GM21529 (cell line): ENCODE measurements at regions not wholly inside any gene's neighbourhood (a gene's known extent, or its start where the extent isn't known, plus 50 kb on each side); places are given as distances from the start of the nearest gene placed in this dataset.

ENCODE experiments used
- ATAC-seq: cut with Tn5 transposase; IDR thresholded peaks from one replicate; pipeline ENCODE4 v1.9.1; 2021; ENCODE audit not compliant: unreplicated experiment

GRCh38 chr18:46373131-46373530 is 268.9 kb downstream of the HAUS1 start:
- no peak for ATAC-seq

DNA sequence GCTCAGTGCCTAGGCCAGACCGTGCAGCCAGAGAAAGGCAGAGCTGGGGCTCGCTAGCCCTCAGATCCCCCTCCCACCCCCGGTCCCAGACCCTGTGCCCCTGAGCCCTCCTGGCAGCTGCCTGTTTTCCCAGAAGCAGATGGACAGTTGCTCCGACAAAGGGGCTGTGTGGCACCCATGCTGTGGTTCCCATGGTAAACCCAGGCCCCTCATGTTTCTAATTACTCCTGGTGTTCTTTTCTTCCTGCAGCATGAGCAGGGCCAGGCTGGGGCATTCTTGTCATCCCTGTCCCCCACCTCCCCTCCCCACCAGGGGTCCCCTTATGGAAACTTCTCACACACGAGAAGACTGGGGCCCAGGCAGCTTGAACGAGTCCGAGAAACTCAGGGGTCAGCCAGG is 269.6 kb downstream of the HAUS1 start:
- no peak for ATAC-seq

- no peak for ATAC-seq
Observed at GRCh38 chr18:46374850-46375249, 270.7 kb downstream of the HAUS1 start.

- no peak for ATAC-seq
Observed at GRCh38 chr18:46377557-46377956, 273.4 kb downstream of the HAUS1 start.

DNA sequence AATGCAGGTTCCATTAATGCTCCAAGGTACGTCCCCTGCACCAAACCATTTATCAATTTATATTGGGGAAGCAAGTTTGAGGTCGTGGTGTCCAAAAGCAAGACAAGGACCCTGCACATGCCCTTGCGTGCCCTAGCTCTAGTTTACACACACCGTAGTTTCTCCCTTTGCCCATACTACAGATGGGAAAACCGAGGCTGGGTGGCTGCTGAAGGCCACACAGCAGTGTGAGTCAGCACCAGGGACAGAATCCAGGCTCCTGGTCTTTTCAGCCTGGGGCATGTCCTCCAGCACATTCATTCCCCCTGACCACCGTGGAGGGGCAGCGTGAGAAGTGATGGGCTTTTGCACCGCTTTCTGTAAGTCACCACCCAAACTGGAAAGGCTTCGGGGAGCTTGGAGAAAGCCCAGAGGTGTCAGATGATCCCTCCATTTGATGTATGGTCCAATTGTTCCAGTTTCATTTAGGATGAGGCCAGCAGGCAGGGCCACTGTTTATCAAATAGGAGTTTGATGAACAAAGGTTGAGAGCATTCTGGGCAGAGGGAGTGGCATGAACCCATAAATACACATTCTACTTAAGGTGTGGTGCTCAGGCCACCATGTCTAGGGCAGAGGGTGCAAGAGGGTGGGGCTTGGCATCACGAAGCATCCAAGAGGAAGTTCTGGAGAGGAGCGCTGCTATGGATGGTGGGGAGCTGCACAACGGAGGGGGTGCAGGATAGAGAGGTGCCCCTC is 274.1 kb downstream of the HAUS1 start:
- no peak for ATAC-seq

DNA sequence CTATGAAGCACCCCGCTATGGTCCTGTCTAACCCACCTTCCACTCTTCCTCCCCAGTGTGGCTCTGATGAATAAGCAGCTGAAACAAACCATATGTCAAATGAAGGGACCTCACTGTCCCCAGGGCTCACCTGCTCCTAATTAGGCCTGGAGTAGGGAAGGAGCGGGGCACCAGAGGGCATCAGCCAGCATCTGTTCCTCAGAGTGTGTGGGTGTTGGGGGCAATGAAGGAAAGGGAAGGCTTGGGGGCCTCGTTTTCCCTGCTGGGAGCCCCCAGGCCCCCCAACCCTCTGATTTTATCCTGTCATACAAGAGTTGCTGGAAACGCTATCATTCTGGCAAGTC is 274.7 kb downstream of the HAUS1 start:
- no peak for ATAC-seq

DNA sequence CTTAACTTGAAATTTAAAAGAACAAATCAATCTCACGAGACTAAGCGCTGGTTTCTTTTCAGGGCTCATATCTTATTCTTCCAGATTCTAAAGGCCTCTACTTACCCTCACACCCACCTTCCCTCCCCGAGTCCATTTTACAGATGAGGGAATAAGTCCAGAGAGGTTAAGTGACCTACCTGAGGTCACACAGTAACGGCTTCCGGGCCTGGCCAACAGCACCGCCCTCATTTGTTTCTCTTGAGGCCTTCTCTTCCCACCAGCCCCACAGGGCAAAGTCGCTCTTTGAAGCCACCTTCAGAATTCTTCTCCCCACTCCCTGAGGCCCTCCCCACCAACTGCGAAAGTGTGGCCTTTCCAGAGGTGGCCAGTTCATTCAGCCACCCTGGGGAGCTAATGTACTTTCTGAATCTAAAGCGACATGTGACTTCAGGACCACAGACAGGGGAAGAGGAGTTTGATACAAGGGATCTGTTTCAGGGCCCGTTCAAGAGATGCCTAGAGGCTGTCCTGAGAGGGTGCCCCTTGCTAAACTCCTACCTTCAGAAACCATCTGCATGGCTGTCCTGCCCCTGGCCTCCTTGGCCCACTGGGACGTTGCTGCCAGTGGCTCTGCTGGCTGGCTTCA is 275.3 kb downstream of the HAUS1 start:
- ATAC-seq, result no peak

- ATAC-seq, result no peak
Observed at GRCh38 chr18:46385124-46385523, 271.9 kb downstream of the LOXHD1 start.

DNA sequence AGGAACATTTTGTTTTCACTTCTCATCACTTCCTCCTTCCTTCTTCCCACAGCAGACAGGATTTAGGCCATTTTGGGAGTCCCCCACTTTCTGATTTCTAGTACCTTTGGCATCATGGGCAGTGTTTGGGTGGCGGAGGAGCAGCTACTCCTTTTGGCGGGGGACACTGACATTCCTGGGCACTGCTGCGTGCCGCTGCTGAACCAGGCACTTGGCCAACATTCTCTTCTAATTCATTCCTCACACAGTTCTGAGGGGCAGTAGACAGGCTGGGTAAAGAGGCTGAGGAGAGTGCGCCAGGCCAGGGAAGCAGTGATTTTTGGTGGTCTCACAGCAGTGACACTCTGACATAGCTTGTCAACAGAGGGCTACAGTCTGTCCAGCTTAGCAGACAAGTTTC is 270.2 kb downstream of the LOXHD1 start:
- ATAC-seq, result no peak

- no peak for ATAC-seq
Observed at GRCh38 chr18:46387441-46388131, 269.4 kb downstream of the LOXHD1 start.

- ATAC-seq, result no peak
Observed at GRCh38 chr18:46388286-46388685, 268.7 kb downstream of the LOXHD1 start.

GRCh38 chr18:46392576-46392975 is 264.4 kb downstream of the LOXHD1 start:
- no peak for ATAC-seq

- ATAC-seq, result no peak
Observed at GRCh38 chr18:46393230-46393629, 263.8 kb downstream of the LOXHD1 start.

DNA sequence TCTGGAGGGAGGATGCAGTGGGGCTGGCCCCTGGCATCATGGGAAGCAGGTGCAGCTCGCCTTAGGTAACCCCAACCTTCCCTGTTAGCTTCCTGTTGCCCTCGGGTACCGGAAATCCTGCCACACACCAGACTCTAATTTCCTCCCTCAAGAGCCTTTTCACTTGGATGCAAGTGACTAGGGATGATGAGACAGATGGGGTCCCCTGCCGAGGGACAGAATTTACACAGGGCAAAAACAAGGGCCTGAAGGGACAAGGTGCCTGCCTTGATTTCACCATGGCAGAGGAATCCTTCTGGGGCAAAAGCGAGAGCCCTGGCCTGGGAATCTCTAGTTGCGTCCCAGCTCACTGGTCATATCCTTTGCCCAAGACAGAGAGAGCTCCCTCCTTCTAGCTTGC is 263.1 kb downstream of the LOXHD1 start:
- no peak for ATAC-seq

DNA sequence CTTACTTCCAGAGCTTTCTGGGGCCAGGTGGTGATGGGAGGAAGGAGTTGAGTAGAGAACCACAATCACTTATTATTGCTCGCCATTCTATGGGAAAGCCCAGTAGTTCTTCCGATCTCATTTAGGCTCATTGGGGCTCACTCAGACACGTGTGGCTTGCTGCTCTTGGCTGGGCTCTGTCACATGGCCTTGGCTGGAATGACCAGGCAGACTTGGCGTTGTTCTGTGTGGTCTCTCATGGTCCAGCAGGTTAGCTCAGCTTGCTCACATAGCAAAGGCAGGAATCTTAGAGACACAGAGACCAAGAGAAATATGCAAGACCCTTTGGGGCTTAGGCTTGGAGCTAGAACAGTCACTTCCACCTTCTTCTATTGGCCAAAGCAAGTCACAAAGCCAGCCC is 261.2 kb downstream of the LOXHD1 start:
- ATAC-seq, result no peak

- ATAC-seq, result no peak
Observed at GRCh38 chr18:46397174-46397573, 259.8 kb downstream of the LOXHD1 start.

GRCh38 chr18:46398005-46398404 is 259.0 kb downstream of the LOXHD1 start:
- ATAC-seq, result no peak

DNA sequence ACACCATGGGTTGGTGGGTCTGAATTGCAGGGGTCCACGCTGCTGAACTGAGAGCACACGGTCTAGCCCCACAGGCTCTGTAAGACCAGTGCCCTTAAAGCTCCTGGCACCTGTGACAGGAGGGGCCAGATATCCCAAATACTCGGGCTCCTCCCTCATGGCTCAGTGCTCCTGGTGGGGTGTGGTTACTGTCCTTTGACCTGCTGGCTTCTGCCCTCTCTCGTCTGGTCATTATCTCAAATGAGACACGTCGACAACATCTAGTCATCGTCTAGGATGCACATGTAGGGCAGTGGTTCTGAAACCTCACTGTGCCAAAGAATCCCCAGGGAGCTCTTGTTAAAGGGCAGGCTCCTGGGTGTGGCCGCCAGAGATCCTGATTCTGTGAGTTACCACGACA is 258.4 kb downstream of the LOXHD1 start:
- no peak for ATAC-seq

DNA sequence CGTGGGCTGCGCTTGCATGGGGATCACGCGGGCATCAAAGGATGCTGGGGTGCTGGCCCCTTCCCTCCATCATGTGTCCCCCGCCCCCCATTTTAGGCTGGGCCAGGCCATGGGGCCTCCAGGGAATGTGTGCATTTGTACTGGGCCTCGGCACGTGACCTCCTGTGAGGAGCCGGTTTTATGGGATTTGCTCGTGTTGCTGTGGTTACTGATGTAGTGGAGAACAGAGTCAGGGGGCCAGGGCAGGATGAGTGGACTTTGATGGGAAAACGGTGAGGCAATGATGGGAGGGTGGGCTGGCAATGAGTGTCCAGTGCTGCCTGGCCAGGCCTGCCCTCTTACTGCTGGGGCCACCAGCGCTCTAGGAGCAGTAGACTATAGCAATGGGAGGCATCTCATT is 257.7 kb downstream of the LOXHD1 start:
- no peak for ATAC-seq

DNA sequence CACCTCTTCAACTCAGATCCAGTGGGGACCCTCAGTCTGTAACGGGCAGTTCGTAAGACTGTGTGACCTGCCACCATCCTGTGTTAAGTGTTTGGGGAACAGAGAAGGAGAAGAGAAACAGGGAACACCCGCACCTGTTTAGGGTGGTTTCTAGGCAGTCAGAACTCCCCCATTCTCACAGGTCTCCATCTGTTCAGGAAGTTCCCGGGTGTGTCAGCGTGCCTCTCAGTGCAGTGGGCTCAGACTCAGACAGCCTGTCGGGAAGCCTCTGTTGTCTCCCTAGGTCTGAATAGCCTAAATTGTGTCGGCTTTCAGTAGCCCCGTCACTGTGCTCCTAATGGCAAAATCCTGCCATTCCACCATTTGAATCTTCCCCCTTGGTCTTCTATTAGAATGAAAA is 256.6 kb downstream of the LOXHD1 start:
- no peak for ATAC-seq

GRCh38 chr18:46401486-46402070 is 255.4 kb downstream of the LOXHD1 start:
- ATAC-seq, result no peak

GRCh38 chr18:46402396-46402795 is 254.6 kb downstream of the LOXHD1 start:
- ATAC-seq, result no peak
